ENCODE measurements at regions not wholly inside any gene's neighbourhood (a gene's known extent, or its start where the extent isn't known, plus 50 kb on each side); places are given as distances from the start of the nearest gene placed in this dataset.

GRCh38 chr11:79894111-79894510, 453.3 kb upstream of the TENM4 start:
- BruUV-seq (replicated peaks): no TSS peak
- Histone ChIP-seq H3K79me2 (ENCODE audit: insufficient read depth, low read length) (no peaks in the 10 kb centered on the region), H4K20me1 (ENCODE audit: insufficient read depth, low read length) (no peaks in the 10 kb centered on the region), H3K27me3 (ENCODE audit: control insufficient read depth in 1 of 2, insufficient read depth in 2 of 2, low read length in 2 of 2) (no peaks in the 10 kb centered on the region; a peak in 1 of 5 replicates), H3K27ac (ENCODE audit: extremely low read length, insufficient read depth, low read length) (no peak overlapping the region), H3K4me3 (replicated peaks in 1 of 3; ENCODE audit: insufficient read depth in 1 of 3, low read depth in 2 of 3, low read length in 3 of 3) (no peak overlapping the region), H3K9me3 (ENCODE audit: low read length) (no peaks in the 10 kb centered on the region), H2AFZ (ENCODE audit: low read length) (no peak overlapping the region), H3K4me1 (ENCODE audit: insufficient read depth, low read length) (no peaks in the 10 kb centered on the region), H3K9ac (ENCODE audit: insufficient read depth, low read depth, low read length) (no peak overlapping the region), H3K4me2 (ENCODE audit: low read depth, low read length) (no peak overlapping the region), H3K36me3 (replicated peaks in 1 of 2; ENCODE audit: control insufficient read depth in 1 of 2, insufficient read depth in 2 of 2, low read length in 2 of 2) (no peaks in the 10 kb centered on the region)
- TF ChIP-seq ZBTB38 (CRISPR knock-in tag; IDR thresholded peaks at IDR 0.05): no peak
- TF ChIP-seq U2AF1 (optimal IDR thresholded peaks at IDR 0.05; ENCODE audit: low read depth, low read length): no peak
- no peak for TF ChIP-seq NCOA1 (CRISPR knock-in tag; IDR thresholded peaks at IDR 0.05)
- no peak for TF ChIP-seq ISL2 (CRISPR knock-in tag; IDR thresholded peaks at IDR 0.05)
- no peak for TF ChIP-seq PBX3 (CRISPR knock-in tag; IDR thresholded peaks at IDR 0.05; ENCODE audit: borderline replicate concordance)
- TF ChIP-seq PAF1 (CRISPR knock-in tag; IDR thresholded peaks at IDR 0.05): no peak
- TF ChIP-seq ZMYM2 (CRISPR knock-in tag; IDR thresholded peaks at IDR 0.05): no peak
- TF ChIP-seq, protein P1, sequence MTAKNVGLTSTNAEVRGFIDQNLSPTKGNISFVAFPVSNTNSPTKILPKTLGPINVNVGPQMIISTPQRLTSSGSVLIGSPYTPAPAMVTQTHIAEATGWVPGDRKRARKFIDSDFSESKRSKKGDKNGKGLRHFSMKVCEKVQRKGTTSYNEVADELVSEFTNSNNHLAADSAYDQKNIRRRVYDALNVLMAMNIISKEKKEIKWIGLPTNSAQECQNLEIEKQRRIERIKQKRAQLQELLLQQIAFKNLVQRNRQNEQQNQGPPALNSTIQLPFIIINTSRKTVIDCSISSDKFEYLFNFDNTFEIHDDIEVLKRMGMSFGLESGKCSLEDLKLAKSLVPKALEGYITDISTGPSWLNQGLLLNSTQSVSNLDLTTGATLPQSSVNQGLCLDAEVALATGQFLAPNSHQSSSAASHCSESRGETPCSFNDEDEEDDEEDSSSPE (CRISPR knock-in tag; IDR thresholded peaks at IDR 0.05): no peak
- TF ChIP-seq ZSCAN20 (CRISPR knock-in tag; IDR thresholded peaks at IDR 0.05; ENCODE audit: borderline replicate concordance): no peak
- in situ Hi-C loops (cut with HindIII; ENCODE audit: extremely low pct_ligation_motif_present, low pct_unique_long_range_greater_than_20kb) (no loop called here), intact Hi-C loops (cut with micrococcal nuclease; ENCODE audit: unreplicated experiment) (no loop called here)
- no peak for FAIRE-seq
- WGBS (ENCODE audit: low lambda C conversion rate): 2% methylated on average over 3 of the region's 3 CpGs
- ATAC-seq: no peak
- DNase-seq (ENCODE audit: low spot score): no peak
- ChIA-PET CTCF (ENCODE audit: low intra/inter-chr PET ratio, low total read pairs) (no interaction called here), POLR2A (no interaction called here)
